ENCODE measurements at regions not wholly inside any gene's neighbourhood (a gene's known extent, or its start where the extent isn't known, plus 50 kb on each side); places are given as distances from the start of the nearest gene placed in this dataset.
A peak's percentile ranks its signal among the peaks of the same experiment; 100 is the strongest.

DNA sequence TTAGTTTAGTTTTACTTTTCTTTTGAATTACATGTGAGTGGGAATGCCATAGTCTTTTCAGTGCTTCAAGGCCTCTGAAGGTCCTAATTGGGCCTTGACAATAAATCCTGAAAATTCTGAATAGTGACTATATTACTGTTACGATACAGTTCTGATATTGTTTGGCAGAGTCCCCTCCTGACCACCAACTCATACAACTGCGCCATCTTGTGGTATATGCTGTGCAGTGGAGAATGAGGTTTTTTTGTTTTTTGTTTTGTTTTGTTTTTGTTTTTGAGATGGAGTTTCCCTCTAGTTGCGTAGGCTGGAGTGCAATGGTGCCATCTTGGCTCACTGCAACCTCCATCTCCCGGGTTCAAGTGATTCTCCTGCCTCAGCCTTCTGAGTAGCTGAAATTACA is 56.6 kb upstream of the CHRDL1 start:
- peak; percentile 20 for DNase-seq (ENCODE audit: low spot score)

DNA sequence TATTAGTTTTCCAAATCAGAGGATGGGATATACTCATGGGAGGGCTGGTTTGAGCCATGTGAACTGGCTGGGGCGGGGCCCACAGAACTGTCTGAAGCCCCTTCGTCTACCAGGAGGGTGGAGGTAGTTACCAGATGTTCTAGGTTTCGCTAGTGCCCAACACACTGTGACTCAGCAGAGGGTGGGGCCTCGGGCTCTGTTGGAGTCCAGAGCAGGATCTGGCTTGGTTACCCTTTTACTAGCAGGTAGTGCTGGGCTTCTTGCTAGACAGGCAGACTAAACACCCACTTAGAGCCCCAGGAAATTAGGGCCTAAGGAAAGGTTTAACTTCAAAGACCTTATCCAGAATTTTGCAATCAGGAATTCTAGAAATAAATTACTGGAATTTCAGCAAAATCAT is 56.2 kb upstream of the CHRDL1 start:
- DNase-seq (ENCODE audit: low spot score): no peak

DNA sequence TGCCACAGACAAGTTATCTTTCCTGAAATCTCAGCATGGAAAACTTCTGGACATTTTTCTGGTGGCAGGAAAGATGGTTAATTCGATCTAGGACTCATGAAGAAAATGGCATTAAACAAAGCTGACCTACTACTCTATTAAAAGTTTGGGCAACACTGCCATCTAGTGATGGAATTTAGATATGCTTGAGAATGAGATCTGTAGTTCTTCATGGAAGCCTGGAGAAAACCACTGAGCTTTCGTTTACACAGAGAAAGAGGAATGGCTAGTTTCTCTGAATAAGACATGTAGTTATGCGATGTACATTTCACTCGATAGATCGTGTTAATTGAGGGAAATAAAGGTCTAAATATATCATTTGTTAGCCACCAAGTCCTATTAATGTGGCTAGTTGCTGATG is 51.7 kb upstream of the CHRDL1 start:
- peak; percentile 25 for DNase-seq (ENCODE audit: low spot score)

DNA sequence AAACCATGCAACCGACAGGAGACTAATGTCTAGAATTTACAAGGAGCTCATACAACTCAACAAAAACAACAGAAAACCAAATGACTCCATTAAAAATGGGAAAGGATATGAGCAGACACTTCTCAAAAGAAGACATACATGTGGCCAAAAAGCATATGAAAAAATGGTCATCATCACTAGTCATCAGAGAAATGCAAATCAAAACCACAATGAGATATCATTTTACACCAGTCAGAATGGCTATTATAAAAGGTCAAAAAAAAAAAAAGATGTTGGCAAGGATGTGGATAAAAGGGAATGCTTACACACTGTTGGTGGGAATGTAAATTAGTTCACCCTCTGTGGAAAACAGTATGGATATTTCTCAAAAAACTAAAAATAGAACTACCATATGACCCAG is 50.5 kb upstream of the CHRDL1 start:
- DNase-seq (ENCODE audit: low spot score): no peak
